WTC11 (cell line): ENCODE measurements at regions not wholly inside any gene's neighbourhood (a gene's known extent, or its start where the extent isn't known, plus 50 kb on each side); places are given as distances from the start of the nearest gene placed in this dataset.

Experiments
- ATF1 ChIP-seq: sonication (generic); formaldehyde crosslinking; IDR thresholded peaks from 2 replicates; pipeline ENCODE4 v1.8.1; 2023; ENCODE audit warnings: mild to moderate bottlenecking, moderate library complexity, missing genetic modification reagents
- CREB1 ChIP-seq: sonication (generic); formaldehyde crosslinking; IDR thresholded peaks from 2 replicates; pipeline ENCODE4 v1.8.0; 2023; ENCODE audit warnings: mild to moderate bottlenecking, missing genetic modification reagents
- CTCF ChIP-seq: fragments of 200-600 bp; IDR thresholded peaks from 2 replicates; pipeline ENCODE4 v1.8.0; 2022; ENCODE audit warnings: antibody characterized with exemption
- E2F4 ChIP-seq: sonication (generic); formaldehyde crosslinking; IDR thresholded peaks from 2 replicates; pipeline ENCODE4 v1.8.1; 2022; ENCODE audit warnings: low read depth, mild to moderate bottlenecking, moderate library complexity, missing genetic modification reagents, borderline replicate concordance
- ESRRA ChIP-seq: sonication (generic); formaldehyde crosslinking; IDR thresholded peaks from 2 replicates; pipeline ENCODE4 v1.8.1; 2022; ENCODE audit warnings: mild to moderate bottlenecking, missing genetic modification reagents, borderline replicate concordance
- FOXK1 ChIP-seq: sonication (generic); formaldehyde crosslinking; IDR thresholded peaks from 2 replicates; pipeline ENCODE4 v1.8.0; 2022; ENCODE audit warnings: mild to moderate bottlenecking, moderate library complexity, missing genetic modification reagents
- MLX ChIP-seq: sonication (generic); formaldehyde crosslinking; IDR thresholded peaks from 2 replicates; pipeline ENCODE4 v1.8.1; 2023; ENCODE audit warnings: mild to moderate bottlenecking, missing genetic modification reagents, moderate library complexity
- NFE2L1 ChIP-seq: sonication (generic); formaldehyde crosslinking; IDR thresholded peaks from 2 replicates; pipeline ENCODE4 v1.8.1; 2023; ENCODE audit warnings: missing genetic modification reagents
- NR1H2 ChIP-seq: sonication (generic); formaldehyde crosslinking; IDR thresholded peaks from 2 replicates; pipeline ENCODE4 v1.9.0; 2021; ENCODE audit warnings: mild to moderate bottlenecking, moderate library complexity, missing genetic modification reagents
- SMAD4 ChIP-seq: sonication (generic); formaldehyde crosslinking; IDR thresholded peaks from 2 replicates; pipeline ENCODE4 v1.8.0; 2022; ENCODE audit warnings: mild to moderate bottlenecking, missing genetic modification reagents
- USF1 ChIP-seq: sonication (generic); formaldehyde crosslinking; IDR thresholded peaks from 2 replicates; pipeline ENCODE4 v1.8.0; 2022; ENCODE audit warnings: mild to moderate bottlenecking, missing genetic modification reagents

DNA sequence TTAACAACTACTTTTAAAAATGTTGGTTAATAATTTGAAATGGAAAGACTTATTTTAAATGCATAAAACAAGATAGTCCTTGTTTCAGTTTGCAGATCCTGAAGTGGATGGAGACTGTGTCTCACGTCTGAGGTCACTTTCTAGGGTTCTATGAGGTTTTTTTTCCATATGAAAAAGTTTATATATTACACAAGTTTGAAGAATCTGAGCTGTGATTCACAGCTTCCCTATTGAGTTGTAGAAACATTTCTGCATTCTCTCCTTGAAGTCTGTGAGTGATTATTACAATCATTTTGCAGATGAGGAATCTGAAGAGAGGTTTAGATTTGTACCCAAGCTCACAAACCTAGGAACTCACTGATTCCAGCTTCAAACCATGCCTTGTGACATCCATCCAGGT is 442.5 kb upstream of the KLF4 start:
- TF ChIP-seq CTCF, result no peak
- TF ChIP-seq E2F4, result no peak
- TF ChIP-seq FOXK1 (CRISPR knock-in tag), result no peak
- TF ChIP-seq SMAD4 (CRISPR knock-in tag), result no peak
- TF ChIP-seq NFE2L1 (CRISPR knock-in tag), result no peak
- no peak for TF ChIP-seq USF1 (CRISPR knock-in tag)
- no peak for TF ChIP-seq ESRRA (CRISPR knock-in tag)
- no peak for TF ChIP-seq NR1H2 (CRISPR knock-in tag)
- TF ChIP-seq CREB1 (CRISPR knock-in tag), result no peak
- TF ChIP-seq MLX (CRISPR knock-in tag), result no peak
- no peak for TF ChIP-seq ATF1 (CRISPR knock-in tag)
